ENCODE measurements at regions not wholly inside any gene's neighbourhood (a gene's known extent, or its start where the extent isn't known, plus 50 kb on each side); places are given as distances from the start of the nearest gene placed in this dataset.

DNA sequence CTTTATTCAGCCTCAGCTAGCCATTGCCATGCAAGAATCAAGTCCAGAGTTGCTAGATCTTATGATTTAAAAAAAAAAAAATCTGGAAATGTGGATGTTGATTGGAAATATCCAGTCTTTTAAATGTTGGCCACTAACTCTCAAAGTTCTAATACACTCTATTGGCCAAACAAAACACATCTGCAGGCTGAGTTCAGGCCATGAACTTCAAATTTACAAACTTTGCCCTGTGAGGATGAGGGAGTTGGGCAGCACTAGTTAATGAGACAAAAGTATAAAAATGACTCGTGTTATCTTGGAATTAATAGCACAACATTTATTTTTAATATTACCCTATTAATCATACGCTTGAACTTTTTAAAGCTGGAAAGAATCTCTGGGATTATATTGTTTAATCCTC lies 432.3 kb downstream of the PLPP3 start:
- DNase-seq (no peak), ATAC-seq (ENCODE audit: insufficient read depth, low FRiP score) (no peak)
- no peaks in the 10 kb centered on the region for H3K9me3 ChIP-seq (ENCODE audit: control insufficient read depth in 4 of 4, insufficient read depth in 3 of 4, low read length in 3 of 4)
- H3K27ac ChIP-seq (ENCODE audit: low read depth in 1 of 2, low read length in 1 of 2), result no peak overlapping the region
- H3K27me3 ChIP-seq (ENCODE audit: control insufficient read depth in 3 of 3, insufficient read depth in 3 of 3, low read length in 2 of 3), result no peaks in the 10 kb centered on the region
- TF ChIP-seq, protein P1, sequence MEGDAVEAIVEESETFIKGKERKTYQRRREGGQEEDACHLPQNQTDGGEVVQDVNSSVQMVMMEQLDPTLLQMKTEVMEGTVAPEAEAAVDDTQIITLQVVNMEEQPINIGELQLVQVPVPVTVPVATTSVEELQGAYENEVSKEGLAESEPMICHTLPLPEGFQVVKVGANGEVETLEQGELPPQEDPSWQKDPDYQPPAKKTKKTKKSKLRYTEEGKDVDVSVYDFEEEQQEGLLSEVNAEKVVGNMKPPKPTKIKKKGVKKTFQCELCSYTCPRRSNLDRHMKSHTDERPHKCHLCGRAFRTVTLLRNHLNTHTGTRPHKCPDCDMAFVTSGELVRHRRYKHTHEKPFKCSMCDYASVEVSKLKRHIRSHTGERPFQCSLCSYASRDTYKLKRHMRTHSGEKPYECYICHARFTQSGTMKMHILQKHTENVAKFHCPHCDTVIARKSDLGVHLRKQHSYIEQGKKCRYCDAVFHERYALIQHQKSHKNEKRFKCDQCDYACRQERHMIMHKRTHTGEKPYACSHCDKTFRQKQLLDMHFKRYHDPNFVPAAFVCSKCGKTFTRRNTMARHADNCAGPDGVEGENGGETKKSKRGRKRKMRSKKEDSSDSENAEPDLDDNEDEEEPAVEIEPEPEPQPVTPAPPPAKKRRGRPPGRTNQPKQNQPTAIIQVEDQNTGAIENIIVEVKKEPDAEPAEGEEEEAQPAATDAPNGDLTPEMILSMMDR (IDR thresholded peaks at IDR 0.05; ENCODE audit: control extremely low read depth, extremely low read depth), result no peak
- H3K4me1 ChIP-seq (ENCODE audit: control insufficient read depth in 5 of 5, insufficient read depth in 5 of 5, low read length in 5 of 5), result peaks cover 0 to 12% (median 3%) of the 10 kb centered on the region in 5 donors
- H3K36me3 ChIP-seq (ENCODE audit: control insufficient read depth in 4 of 4, insufficient read depth in 4 of 4, low read length in 4 of 4), result no peaks in the 10 kb centered on the region
- 79 to 87% methylated on average over 2 of the region's 2 CpGs for WGBS, 2 donors
- no peak overlapping the region for H3K4me3 ChIP-seq
- no peak overlapping the region for H3K9ac ChIP-seq (ENCODE audit: insufficient read depth in 1 of 2, low read length in 2 of 2)

DNA sequence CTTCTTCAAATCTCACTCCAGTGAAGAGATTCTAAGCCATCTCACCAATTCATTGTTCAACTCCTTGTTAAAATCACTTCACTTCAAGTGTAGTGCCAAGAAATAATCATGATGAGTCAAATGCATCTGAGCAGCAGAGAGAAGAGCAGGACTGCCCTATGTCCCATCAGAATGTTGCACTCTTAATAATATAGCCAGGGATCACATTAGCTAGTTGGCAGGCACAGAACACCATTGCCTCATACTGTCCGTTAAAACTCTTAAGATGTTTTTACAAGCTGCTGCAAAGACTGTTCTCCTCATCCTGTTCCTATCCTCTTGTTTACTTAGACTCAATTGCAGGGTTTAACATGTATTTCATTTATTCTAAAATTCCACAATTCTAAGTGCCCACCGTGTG lies 432.9 kb downstream of the PLPP3 start:
- Histone ChIP-seq H3K27ac (ENCODE audit: low read depth in 1 of 2, low read length in 1 of 2) (no peak overlapping the region), H3K27me3 (ENCODE audit: control insufficient read depth in 3 of 3, insufficient read depth in 3 of 3, low read length in 2 of 3) (no peaks in the 10 kb centered on the region), H3K36me3 (ENCODE audit: control insufficient read depth in 4 of 4, insufficient read depth in 4 of 4, low read length in 4 of 4) (no peaks in the 10 kb centered on the region), H3K9ac (ENCODE audit: insufficient read depth in 1 of 2, low read length in 2 of 2) (no peak overlapping the region), H3K4me3 (no peak overlapping the region), H3K9me3 (ENCODE audit: control insufficient read depth in 4 of 4, insufficient read depth in 3 of 4, low read length in 3 of 4) (no peaks in the 10 kb centered on the region), H3K4me1 (ENCODE audit: control insufficient read depth in 5 of 5, insufficient read depth in 5 of 5, low read length in 5 of 5) (peaks cover 0 to 11% (median 3%) of the 10 kb centered on the region in 5 donors)
- TF ChIP-seq, protein P1 (IDR thresholded peaks at IDR 0.05; ENCODE audit: control extremely low read depth, extremely low read depth), result no peak
- peak; percentile 30 to 85 (median 67) for DNase-seq
- WGBS, 2 donors, result 59 to 76% methylated on average over 2 of the region's 2 CpGs
- ATAC-seq (ENCODE audit: insufficient read depth, low FRiP score), result peak; percentile 27

DNA sequence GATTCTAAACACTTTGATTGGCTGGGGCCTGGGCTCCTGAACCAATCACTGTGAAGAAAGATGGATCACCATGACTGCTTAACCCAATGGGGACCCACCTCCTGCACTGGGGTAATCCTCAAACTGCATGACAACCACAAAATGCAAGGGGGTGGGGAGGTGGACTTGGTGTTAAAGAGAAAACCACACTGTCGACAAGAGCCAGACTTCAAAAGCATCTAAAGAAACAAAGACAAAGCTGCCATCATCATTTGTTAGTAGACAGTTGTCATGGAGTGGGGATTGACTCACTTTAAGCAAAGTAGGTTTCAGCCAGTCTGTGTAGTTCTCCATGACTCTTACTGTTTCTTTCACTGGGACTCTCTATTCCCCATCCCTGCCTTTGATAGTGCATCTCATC lies 433.8 kb downstream of the PLPP3 start:
- WGBS, 2 donors, result 89 to 94% methylated on average over 1 of the region's 1 CpG
- no peak overlapping the region for H3K27ac ChIP-seq (ENCODE audit: low read depth in 1 of 2, low read length in 1 of 2)

More for the DNA sequence above, 433.8 kb downstream of the PLPP3 start:
- Histone ChIP-seq H3K9ac (ENCODE audit: insufficient read depth in 1 of 2, low read length in 2 of 2) (no peak overlapping the region), H3K4me3 (no peak overlapping the region), H3K36me3 (ENCODE audit: control insufficient read depth in 4 of 4, insufficient read depth in 4 of 4, low read length in 4 of 4) (no peaks in the 10 kb centered on the region), H3K9me3 (ENCODE audit: control insufficient read depth in 4 of 4, insufficient read depth in 3 of 4, low read length in 3 of 4) (no peaks in the 10 kb centered on the region), H3K27me3 (ENCODE audit: control insufficient read depth in 3 of 3, insufficient read depth in 3 of 3, low read length in 2 of 3) (no peaks in the 10 kb centered on the region), H3K4me1 (ENCODE audit: control insufficient read depth in 5 of 5, insufficient read depth in 5 of 5, low read length in 5 of 5) (peaks cover 0 to 5% (median 2%) of the 10 kb centered on the region in 5 donors)
- DNase-seq, result no peak
- ATAC-seq (ENCODE audit: insufficient read depth, low FRiP score), result no peak
- TF ChIP-seq, protein P1 (IDR thresholded peaks at IDR 0.05; ENCODE audit: control extremely low read depth, extremely low read depth), result no peak
